IMR-90 (cell line): ENCODE measurements at regions not wholly inside any gene's neighbourhood (a gene's known extent, or its start where the extent isn't known, plus 50 kb on each side); places are given as distances from the start of the nearest gene placed in this dataset.

Experiments
- ATAC-seq: fragments of 200-7000 bp; cut with Tn5 transposase; 2 replicates; pipeline ENCODE4 v1.9.1; 2020; ENCODE audit warnings: low read depth, mild to moderate bottlenecking, moderate library complexity
- BruUV-seq: library from RNA; stranded (reverse); fragments of 400-500 nt; replicated peaks from 2 replicates; lab custom pipeline; 2021; lab: Mats Ljungman, UMichigan
- CTCF ChIA-PET: fragments of 300-600 bp; formaldehyde crosslinking; extraction: SDS; loops from one replicate; lab custom pipeline; 2021; ENCODE audit warnings: antibody characterized with exemption; lab: Yijun Ruan, JAX
- POLR2A ChIA-PET: fragments of 300-600 bp; sonication (Branson Sonifier 250); formaldehyde crosslinking; loops from one replicate; lab custom pipeline; 2022; ENCODE audit warnings: antibody characterized with exemption; ENCODE audit not compliant: unreplicated experiment; lab: Charles Lee
- DNase-seq: peaks from one replicate; pipeline ENCODE4 v3.0.0; 2013
- H2AFZ ChIP-seq: replicated peaks from 2 replicates; pipeline ENCODE3; 2013; ENCODE audit warnings: low read length, mild to moderate bottlenecking; ENCODE audit not compliant: poor library complexity
- H2AK5ac ChIP-seq: 2 replicates; pipeline ENCODE4 v1.6.1; 2013; ENCODE audit warnings: low read depth, low read length, inconsistent platforms
- H2AK9ac ChIP-seq: replicated peaks from 2 replicates; pipeline ENCODE3; 2013; ENCODE audit warnings: mild to moderate bottlenecking, low read depth, low read length, moderate library complexity; ENCODE audit not compliant: poor library complexity
- H2BK120ac ChIP-seq: 2 replicates; pipeline ENCODE4 v1.6.1; 2013; ENCODE audit warnings: low read depth, low read length, inconsistent platforms
- H2BK15ac ChIP-seq: 3 replicates; pipeline ENCODE4 v1.6.1; 2013; ENCODE audit warnings: low read depth, low read length, inconsistent platforms
- H2BK20ac ChIP-seq: 2 replicates; pipeline ENCODE4 v1.6.1; 2013; ENCODE audit warnings: low read depth, mild to moderate bottlenecking, inconsistent platforms, low read length, moderate library complexity
- H2BK5ac ChIP-seq: 2 replicates; pipeline ENCODE4 v1.6.1; 2013; ENCODE audit warnings: mild to moderate bottlenecking, low read depth, low read length, inconsistent platforms; ENCODE audit not compliant: poor library complexity, severe bottlenecking
- H3K14ac ChIP-seq: replicated peaks from 2 replicates; pipeline ENCODE4 v1.6.1; 2013; ENCODE audit warnings: low read depth, low read length, inconsistent platforms
- H3K18ac ChIP-seq: 2 replicates; pipeline ENCODE4 v1.6.1; 2013; ENCODE audit warnings: low read depth, low read length, control low read depth
- H3K23ac ChIP-seq: 2 replicates; pipeline ENCODE4 v1.6.1; 2013; ENCODE audit warnings: low read depth, low read length, inconsistent platforms
- H3K27ac ChIP-seq: 2 replicates; pipeline ENCODE4 v1.5.1; 2013; ENCODE audit warnings: mild to moderate bottlenecking, control low read depth, low read length; ENCODE audit not compliant: insufficient read depth
- H3K27me3 ChIP-seq: 2 replicates; pipeline ENCODE4 v1.6.1; 2013; ENCODE audit warnings: low read length; ENCODE audit not compliant: control insufficient read depth, insufficient read depth
- H3K36me3 ChIP-seq: 2 replicates; pipeline ENCODE4 v1.6.1; 2013; ENCODE audit warnings: low read length, mixed read lengths; ENCODE audit not compliant: control insufficient read depth, insufficient read depth
- H3K4ac ChIP-seq: 2 replicates; pipeline ENCODE4 v1.6.1; 2013; ENCODE audit warnings: low read depth, low read length, inconsistent platforms
- H3K4me1 ChIP-seq: 2 replicates; pipeline ENCODE4 v1.6.1; 2013; ENCODE audit warnings: low read length, mixed read lengths; ENCODE audit not compliant: control insufficient read depth, insufficient read depth
- H3K4me2 ChIP-seq: 2 replicates; pipeline ENCODE4 v1.6.1; 2013; ENCODE audit warnings: low read depth, mild to moderate bottlenecking, control low read depth, low read length, moderate library complexity
- H3K4me3 ChIP-seq: 2 replicates; pipeline ENCODE4 v1.5.1; 2013; ENCODE audit warnings: low read depth, mild to moderate bottlenecking, control low read depth, low read length, moderate library complexity; ENCODE audit not compliant: insufficient read depth
- H3K56ac ChIP-seq: 2 replicates; pipeline ENCODE4 v1.6.1; 2013; ENCODE audit warnings: low read length, inconsistent platforms; ENCODE audit not compliant: insufficient read depth; ENCODE audit errors: extremely low read depth
- H3K79me1 ChIP-seq, 2 experiments: 2 replicates each; pipeline ENCODE4 v1.6.1; 2013; ENCODE audit warnings: low read length in 2 of 2, inconsistent platforms in 1 of 2, low read depth in 1 of 2
- H3K9ac ChIP-seq: 2 replicates; pipeline ENCODE4 v1.6.1; 2013; ENCODE audit warnings: low read depth, low read length, control low read depth
- H3K9me1 ChIP-seq: 2 replicates; pipeline ENCODE4 v1.6.1; 2013; ENCODE audit warnings: low read length, inconsistent platforms; ENCODE audit not compliant: insufficient read depth
- H3K9me3 ChIP-seq: 2 replicates; pipeline ENCODE4 v1.6.1; 2013; ENCODE audit warnings: low read length; ENCODE audit not compliant: control insufficient read depth, insufficient read depth
- H4K20me1 ChIP-seq: 2 replicates; pipeline ENCODE4 v1.6.1; 2013; ENCODE audit warnings: low read length, inconsistent platforms; ENCODE audit not compliant: insufficient read depth
- H4K5ac ChIP-seq: 2 replicates; pipeline ENCODE4 v1.6.1; 2013; ENCODE audit warnings: mild to moderate bottlenecking, low read depth, low read length, control low read depth
- H4K8ac ChIP-seq, 2 experiments: 2 replicates each; pipeline ENCODE4 v1.6.1; 2013; ENCODE audit warnings: low read depth in 2 of 2, low read length in 2 of 2, control low read depth in 1 of 2, inconsistent platforms in 1 of 2
- H4K91ac ChIP-seq: 2 replicates; pipeline ENCODE4 v1.6.1; 2013; ENCODE audit warnings: low read depth, low read length, inconsistent platforms; ENCODE audit not compliant: insufficient read depth
- BHLHE40 ChIP-seq: fragments of 150-350 bp; IDR thresholded peaks from 2 replicates; pipeline ENCODE4 v1.6.1; 2016; ENCODE audit warnings: mild to moderate bottlenecking, low read depth, low read length
- CEBPB ChIP-seq: IDR thresholded peaks from 2 replicates; pipeline ENCODE4 v1.6.1; 2012; ENCODE audit warnings: low read depth, low read length, improper control_type of control experiment
- CHD1 ChIP-seq: IDR thresholded peaks from 2 replicates; pipeline ENCODE4 v1.6.1; 2012; ENCODE audit warnings: low read depth, low read length, improper control_type of control experiment
- FOS ChIP-seq: fragments of 150-350 bp; IDR thresholded peaks from 2 replicates; pipeline ENCODE4 v1.6.1; 2016; ENCODE audit warnings: low read depth, low read length
- MAFK ChIP-seq: IDR thresholded peaks from 2 replicates; pipeline ENCODE4 v1.6.1; 2012; ENCODE audit warnings: low read depth, low read length, improper control_type of control experiment
- MAZ ChIP-seq: IDR thresholded peaks from 2 replicates; pipeline ENCODE4 v1.6.1; 2012; ENCODE audit warnings: low read depth, mild to moderate bottlenecking, low read length, improper control_type of control experiment, moderate library complexity, borderline replicate concordance
- MXI1 ChIP-seq: IDR thresholded peaks from 2 replicates; pipeline ENCODE4 v1.6.1; 2012; ENCODE audit warnings: low read depth, mild to moderate bottlenecking, low read length, moderate library complexity, borderline replicate concordance
- NFE2L2 ChIP-seq: fragments of 150-350 bp; IDR thresholded peaks from 2 replicates; pipeline ENCODE4 v1.6.1; 2016; ENCODE audit warnings: low read depth, mild to moderate bottlenecking, low read length
- POLR2A ChIP-seq: IDR thresholded peaks from 2 replicates; pipeline ENCODE4 v1.6.1; 2012; ENCODE audit warnings: mild to moderate bottlenecking, low read depth, low read length
- RAD21 ChIP-seq: IDR thresholded peaks from 2 replicates; pipeline ENCODE4 v1.6.1; 2012; ENCODE audit warnings: low read length, improper control_type of control experiment
- RCOR1 ChIP-seq: IDR thresholded peaks from 2 replicates; pipeline ENCODE4 v1.6.1; 2012; ENCODE audit warnings: mild to moderate bottlenecking, low read length, improper control_type of control experiment; ENCODE audit not compliant: insufficient replicate concordance
- RFX5 ChIP-seq: IDR thresholded peaks from 2 replicates; pipeline ENCODE4 v1.8.0; 2012; ENCODE audit warnings: low read depth, mild to moderate bottlenecking, low read length, moderate library complexity
- SMC3 ChIP-seq: fragments of 150-350 bp; IDR thresholded peaks from 2 replicates; pipeline ENCODE4 v1.6.1; 2016; ENCODE audit warnings: low read depth, mild to moderate bottlenecking, antibody characterized with exemption, low read length, moderate library complexity
- WGBS, 2 experiments: methylation state at CpG; one replicate each; pipeline versions ENCODE4 v1.1.5 to v1.1.7; 2013; ENCODE audit warnings: missing lambda C conversion rate in 2 of 2; ENCODE audit not compliant: insufficient read length in 1 of 2; ENCODE audit errors: extremely low coverage in 2 of 2; 5-methylcytosine and 5-hydroxymethylcytosine counted together
- dilution Hi-C: fragments of 300-500 bp; cut with HindIII; formaldehyde crosslinking; loops from one replicate; pipeline ENCODE4 v1.14.3; 2018; ENCODE audit warnings: low sequenced_read_pairs; ENCODE audit not compliant: unreplicated experiment
- in situ Hi-C: fragments of 300-500 bp; cut with MboI; formaldehyde crosslinking; loops from 3 replicates; pipeline ENCODE4 v1.14.3; 2019; ENCODE audit warnings: low sequenced_read_pairs, inconsistent platforms, mixed read lengths
- intact Hi-C: fragments of 100-400 bp; cut with micrococcal nuclease; formaldehyde crosslinking; loops from 2 replicates; pipeline ENCODE4 v1.10.0; 2022
- TF ChIP-seq, protein P1 (sequence below): fragments of 150-350 bp; IDR thresholded peaks from 2 replicates; pipeline ENCODE4 v1.6.1; 2017; ENCODE audit warnings: mild to moderate bottlenecking, antibody characterized with exemption, low read length, low read depth
- TF ChIP-seq, protein P2 (sequence below): fragments of 150-350 bp; IDR thresholded peaks from 2 replicates; pipeline ENCODE4 v1.6.1; 2016; ENCODE audit warnings: low read depth, mild to moderate bottlenecking, low read length, moderate library complexity, borderline replicate concordance

DNA sequence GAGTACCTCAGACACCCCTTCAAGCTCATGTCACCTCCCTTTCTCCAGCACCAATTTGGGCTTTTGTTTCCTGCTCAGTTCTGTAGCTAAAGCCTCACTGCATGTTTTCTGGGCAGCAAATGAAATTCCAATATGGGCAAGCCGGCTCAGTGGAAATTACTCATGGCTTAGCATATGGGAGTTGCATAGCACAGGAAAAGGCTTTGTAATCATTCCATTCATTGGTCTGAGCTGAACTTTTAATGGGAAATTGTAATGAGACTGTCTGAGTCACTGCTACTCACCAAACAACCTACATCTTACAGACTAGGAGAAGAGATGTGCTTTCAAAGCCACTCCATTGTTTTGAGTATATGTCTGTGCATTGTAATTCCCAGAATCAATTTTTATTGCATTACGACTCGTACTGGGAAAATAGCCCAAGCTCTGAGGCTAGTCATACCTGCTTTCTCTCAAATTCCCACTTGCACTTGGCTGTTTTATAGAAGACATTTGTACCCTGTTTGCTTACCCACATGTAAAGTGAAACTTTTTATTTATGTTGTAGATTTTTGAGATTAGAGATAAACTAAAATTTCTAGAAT is 139.5 kb upstream of the LRATD1 start (continued):
- TF ChIP-seq, protein P1, sequence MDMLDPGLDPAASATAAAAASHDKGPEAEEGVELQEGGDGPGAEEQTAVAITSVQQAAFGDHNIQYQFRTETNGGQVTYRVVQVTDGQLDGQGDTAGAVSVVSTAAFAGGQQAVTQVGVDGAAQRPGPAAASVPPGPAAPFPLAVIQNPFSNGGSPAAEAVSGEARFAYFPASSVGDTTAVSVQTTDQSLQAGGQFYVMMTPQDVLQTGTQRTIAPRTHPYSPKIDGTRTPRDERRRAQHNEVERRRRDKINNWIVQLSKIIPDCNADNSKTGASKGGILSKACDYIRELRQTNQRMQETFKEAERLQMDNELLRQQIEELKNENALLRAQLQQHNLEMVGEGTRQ: no peak
- no peak for TF ChIP-seq RFX5

DNA sequence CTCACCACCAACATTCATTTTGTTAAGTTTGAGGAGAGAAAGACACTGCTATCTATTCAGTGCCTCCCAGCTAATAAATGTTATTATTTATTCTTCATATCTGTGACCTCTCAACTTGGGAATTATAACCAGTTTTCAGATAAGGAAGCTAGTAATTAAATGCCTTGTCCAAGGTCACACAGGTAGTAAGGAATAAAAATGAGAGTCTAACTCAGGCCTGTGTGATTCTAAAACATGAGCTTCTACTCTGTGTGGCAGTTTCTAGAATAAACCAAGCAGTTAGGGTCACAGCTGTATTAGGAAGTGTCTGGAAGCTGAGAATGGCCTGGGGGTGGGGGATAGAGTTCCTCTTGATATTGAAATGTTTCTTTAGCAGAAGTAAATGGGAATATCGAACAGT is 137.8 kb upstream of the LRATD1 start:
- no CpG with 5 or more reads among the region's 1 CpG for WGBS, 2 experiments
- no peak overlapping the region for H2AFZ ChIP-seq
- DNase-seq (no peak), ATAC-seq (no peak)
- H3K36me3 ChIP-seq: no peaks in the 10 kb centered on the region
- H3K4me1 ChIP-seq: no peaks in the 10 kb centered on the region
- no peaks in the 10 kb centered on the region for H3K79me1 ChIP-seq
- no peaks in the 10 kb centered on the region for H3K9me1 ChIP-seq
- no peak overlapping the region for H2BK20ac ChIP-seq
- H3K27ac ChIP-seq: no peak overlapping the region
- no peak overlapping the region for H4K91ac ChIP-seq
- H3K27me3 ChIP-seq: no peaks in the 10 kb centered on the region
- dilution Hi-C loops (no loop called here), intact Hi-C loops (loop anchor here (10.0 kb wide), 1 partner anchor 140 kb away; the partner anchor contains the start of gene LRATD1), in situ Hi-C loops (no loop called here)
- H3K4me3 ChIP-seq: no peak overlapping the region
- ChIA-PET CTCF (no interaction called here), POLR2A (no interaction called here)
- no peak overlapping the region for H3K4me2 ChIP-seq
- no peak overlapping the region for H3K18ac ChIP-seq
- no TSS peak for BruUV-seq
- no peak overlapping the region for H4K5ac ChIP-seq
- no peak overlapping the region for H2AK9ac ChIP-seq
- H2AK5ac ChIP-seq: no peak overlapping the region
- H3K9me3 ChIP-seq: no peaks in the 10 kb centered on the region
- H4K20me1 ChIP-seq: no peaks in the 10 kb centered on the region
- no peak overlapping the region for H3K4ac ChIP-seq
- H3K9ac ChIP-seq: no peak overlapping the region
- H2BK120ac ChIP-seq: peak overlapping the region; percentile 29; the same call in 1 of the 2 replicates
- no peak overlapping the region for H3K23ac ChIP-seq
- H3K56ac ChIP-seq: no peak overlapping the region
- H2BK15ac ChIP-seq: no peak overlapping the region; the same call in 1 of the 3 replicates
- H4K8ac ChIP-seq: no peak overlapping the region
- no peak overlapping the region for H2BK5ac ChIP-seq
- H3K14ac ChIP-seq: no peak overlapping the region
- TF ChIP-seq POLR2A (no peak), RFX5 (no peak), MAFK (no peak), MAZ (no peak), MXI1 (no peak), FOS (no peak), RCOR1 (no peak), CEBPB (no peak), RAD21 (no peak), BHLHE40 (no peak), SMC3 (no peak), CHD1 (no peak), NFE2L2 (no peak)
- TF ChIP-seq, protein P2, sequence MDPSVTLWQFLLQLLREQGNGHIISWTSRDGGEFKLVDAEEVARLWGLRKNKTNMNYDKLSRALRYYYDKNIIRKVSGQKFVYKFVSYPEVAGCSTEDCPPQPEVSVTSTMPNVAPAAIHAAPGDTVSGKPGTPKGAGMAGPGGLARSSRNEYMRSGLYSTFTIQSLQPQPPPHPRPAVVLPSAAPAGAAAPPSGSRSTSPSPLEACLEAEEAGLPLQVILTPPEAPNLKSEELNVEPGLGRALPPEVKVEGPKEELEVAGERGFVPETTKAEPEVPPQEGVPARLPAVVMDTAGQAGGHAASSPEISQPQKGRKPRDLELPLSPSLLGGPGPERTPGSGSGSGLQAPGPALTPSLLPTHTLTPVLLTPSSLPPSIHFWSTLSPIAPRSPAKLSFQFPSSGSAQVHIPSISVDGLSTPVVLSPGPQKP: no peak
- TF ChIP-seq, protein P1: no peak
